Neuron (in vitro differentiated cells): ENCODE measurements at regions not wholly inside any gene's neighbourhood (a gene's known extent, or its start where the extent isn't known, plus 50 kb on each side); places are given as distances from the start of the nearest gene placed in this dataset.

Experiments used
- H2AFZ ChIP-seq: one replicate; pipeline ENCODE4 v1.6.1; 2013; ENCODE audit warnings: low read depth, mild to moderate bottlenecking, inconsistent platforms, low read length, moderate library complexity
- H3K27me3 ChIP-seq: one replicate; pipeline ENCODE4 v1.6.1; 2013; ENCODE audit warnings: low read length; ENCODE audit not compliant: insufficient read depth
- H3K36me3 ChIP-seq: one replicate; pipeline ENCODE4 v1.6.1; 2013; ENCODE audit warnings: low read length; ENCODE audit not compliant: insufficient read depth
- H3K4me1 ChIP-seq: one replicate; pipeline ENCODE4 v1.6.1; 2013; ENCODE audit warnings: low read length; ENCODE audit not compliant: insufficient read depth
- H3K4me3 ChIP-seq: 2 replicates; pipeline ENCODE4 v1.5.1; 2013; ENCODE audit warnings: mild to moderate bottlenecking, low read length, moderate library complexity
- H3K9me3 ChIP-seq: one replicate; pipeline ENCODE4 v1.6.1; 2013; ENCODE audit warnings: low read length

- no peaks in the 10 kb centered on the region for H3K27me3 ChIP-seq
- H2AFZ ChIP-seq = no peak overlapping the region
- H3K36me3 ChIP-seq = no peaks in the 10 kb centered on the region
- no peaks in the 10 kb centered on the region for H3K4me1 ChIP-seq
- no peak overlapping the region for H3K4me3 ChIP-seq
- H3K9me3 ChIP-seq = peaks cover 4% of the 10 kb centered on the region
These were observed 263.8 kb upstream of the FAT3 start for GRCh38 chr11:91960770-91961169.

- Histone ChIP-seq H3K4me3 (no peak overlapping the region), H2AFZ (no peak overlapping the region), H3K36me3 (no peaks in the 10 kb centered on the region), H3K4me1 (no peaks in the 10 kb centered on the region), H3K27me3 (no peaks in the 10 kb centered on the region), H3K9me3 (peaks cover 4% of the 10 kb centered on the region)
These were observed 265.2 kb upstream of the FAT3 start for GRCh38 chr11:91959411-91959810.

- Histone ChIP-seq H3K4me1 (no peaks in the 10 kb centered on the region), H3K27me3 (no peaks in the 10 kb centered on the region), H3K4me3 (no peak overlapping the region), H3K9me3 (peaks cover 4% of the 10 kb centered on the region), H2AFZ (no peak overlapping the region), H3K36me3 (no peaks in the 10 kb centered on the region)
These were observed 267.9 kb upstream of the FAT3 start for GRCh38 chr11:91956711-91957110.

GRCh38 chr11:91955206-91955605 is 269.4 kb upstream of the FAT3 start:
- H3K27me3 ChIP-seq = no peaks in the 10 kb centered on the region
- H3K36me3 ChIP-seq = no peaks in the 10 kb centered on the region
- no peak overlapping the region for H2AFZ ChIP-seq
- H3K4me1 ChIP-seq = no peaks in the 10 kb centered on the region
- no peak overlapping the region for H3K4me3 ChIP-seq
- peaks cover 4% of the 10 kb centered on the region for H3K9me3 ChIP-seq

- no peak overlapping the region for H2AFZ ChIP-seq
- H3K36me3 ChIP-seq = no peaks in the 10 kb centered on the region
- H3K4me1 ChIP-seq = no peaks in the 10 kb centered on the region
- H3K27me3 ChIP-seq = no peaks in the 10 kb centered on the region
- no peaks in the 10 kb centered on the region for H3K9me3 ChIP-seq
- H3K4me3 ChIP-seq = no peak overlapping the region
These were observed 272.6 kb upstream of the FAT3 start for GRCh38 chr11:91952056-91952455.

GRCh38 chr11:91947215-91947820 is 277.3 kb upstream of the FAT3 start:
- no peaks in the 10 kb centered on the region for H3K9me3 ChIP-seq
- H3K27me3 ChIP-seq = no peaks in the 10 kb centered on the region
- H2AFZ ChIP-seq = no peak overlapping the region
- no peaks in the 10 kb centered on the region for H3K36me3 ChIP-seq
- H3K4me1 ChIP-seq = peaks cover 3% of the 10 kb centered on the region
- H3K4me3 ChIP-seq = no peak overlapping the region

- Histone ChIP-seq H2AFZ (no peak overlapping the region), H3K27me3 (no peaks in the 10 kb centered on the region), H3K9me3 (no peaks in the 10 kb centered on the region), H3K4me1 (peaks cover 3% of the 10 kb centered on the region), H3K4me3 (no peak overlapping the region), H3K36me3 (no peaks in the 10 kb centered on the region)
These were observed 278.1 kb upstream of the FAT3 start for GRCh38 chr11:91946397-91946951.

GRCh38 chr11:91935120-91935519 is 289.5 kb upstream of the FAT3 start:
- Histone ChIP-seq H3K27me3 (no peaks in the 10 kb centered on the region), H3K4me1 (no peaks in the 10 kb centered on the region), H3K4me3 (no peak overlapping the region), H2AFZ (no peak overlapping the region), H3K9me3 (no peaks in the 10 kb centered on the region), H3K36me3 (no peaks in the 10 kb centered on the region)

GRCh38 chr11:91932151-91932821 is 292.3 kb upstream of the FAT3 start:
- Histone ChIP-seq H3K27me3 (no peaks in the 10 kb centered on the region), H3K4me1 (no peaks in the 10 kb centered on the region), H3K4me3 (no peak overlapping the region), H3K9me3 (no peaks in the 10 kb centered on the region), H2AFZ (no peak overlapping the region), H3K36me3 (no peaks in the 10 kb centered on the region)

GRCh38 chr11:91927448-91927847 is 297.2 kb upstream of the FAT3 start:
- no peak overlapping the region for H3K4me3 ChIP-seq
- H3K36me3 ChIP-seq = no peaks in the 10 kb centered on the region
- no peaks in the 10 kb centered on the region for H3K27me3 ChIP-seq
- no peak overlapping the region for H2AFZ ChIP-seq
- H3K4me1 ChIP-seq = no peaks in the 10 kb centered on the region
- H3K9me3 ChIP-seq = no peaks in the 10 kb centered on the region

GRCh38 chr11:91926965-91927364 is 297.7 kb upstream of the FAT3 start:
- Histone ChIP-seq H2AFZ (no peak overlapping the region), H3K4me3 (no peak overlapping the region), H3K9me3 (no peaks in the 10 kb centered on the region), H3K36me3 (no peaks in the 10 kb centered on the region), H3K4me1 (no peaks in the 10 kb centered on the region), H3K27me3 (no peaks in the 10 kb centered on the region)

GRCh38 chr11:91922846-91923245 is 301.8 kb upstream of the FAT3 start:
- no peak overlapping the region for H2AFZ ChIP-seq
- H3K36me3 ChIP-seq = no peaks in the 10 kb centered on the region
- no peaks in the 10 kb centered on the region for H3K9me3 ChIP-seq
- no peaks in the 10 kb centered on the region for H3K27me3 ChIP-seq
- H3K4me1 ChIP-seq = no peaks in the 10 kb centered on the region
- H3K4me3 ChIP-seq = no peak overlapping the region

GRCh38 chr11:91921974-91922373 is 302.6 kb upstream of the FAT3 start:
- Histone ChIP-seq H2AFZ (no peak overlapping the region), H3K4me3 (no peak overlapping the region), H3K4me1 (no peaks in the 10 kb centered on the region), H3K27me3 (no peaks in the 10 kb centered on the region), H3K9me3 (no peaks in the 10 kb centered on the region), H3K36me3 (no peaks in the 10 kb centered on the region)
